ENCODE measurements at regions not wholly inside any gene's neighbourhood (a gene's known extent, or its start where the extent isn't known, plus 50 kb on each side); places are given as distances from the start of the nearest gene placed in this dataset.
"Not testable (repeated sequence)": the region's sequence is repeated elsewhere in the genome, so short reads cannot be mapped to it uniquely, and the experiment has no call there.

DNA sequence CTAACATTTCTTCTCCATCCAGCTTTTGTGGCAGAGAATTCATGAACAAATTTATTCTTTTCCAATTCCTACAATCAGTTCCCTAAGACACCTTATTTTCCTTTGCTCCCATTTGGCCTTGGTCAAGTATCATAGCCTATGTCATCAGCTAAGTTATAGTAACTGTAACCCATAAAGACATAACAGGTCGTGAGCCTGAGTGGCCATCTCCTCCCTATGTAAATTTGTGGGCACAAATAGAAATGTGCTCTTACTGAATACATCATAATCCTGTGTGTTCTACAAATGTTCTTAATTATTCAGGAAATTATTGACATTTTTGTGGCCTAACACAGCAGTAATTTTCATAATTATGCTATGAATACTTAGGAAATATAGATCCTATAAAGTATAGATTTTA, 108.9 kb upstream of the ZNF717 start:
- ATAC-seq (no peak), DNase-seq (no peak)
- Histone ChIP-seq H3K27me3 (no peaks in the 10 kb centered on the region), H3K9me3 (no peaks in the 10 kb centered on the region), H3K36me3 (no peaks in the 10 kb centered on the region), H3K4me1 (no peaks in the 10 kb centered on the region), H3K4me3 (no peak overlapping the region), H3K27ac (no peak overlapping the region)
- in situ Hi-C loops (cut with MboI; ENCODE audit: low sequenced_read_pairs in 4 of 4) = no loop called here
- TF ChIP-seq, protein P1, sequence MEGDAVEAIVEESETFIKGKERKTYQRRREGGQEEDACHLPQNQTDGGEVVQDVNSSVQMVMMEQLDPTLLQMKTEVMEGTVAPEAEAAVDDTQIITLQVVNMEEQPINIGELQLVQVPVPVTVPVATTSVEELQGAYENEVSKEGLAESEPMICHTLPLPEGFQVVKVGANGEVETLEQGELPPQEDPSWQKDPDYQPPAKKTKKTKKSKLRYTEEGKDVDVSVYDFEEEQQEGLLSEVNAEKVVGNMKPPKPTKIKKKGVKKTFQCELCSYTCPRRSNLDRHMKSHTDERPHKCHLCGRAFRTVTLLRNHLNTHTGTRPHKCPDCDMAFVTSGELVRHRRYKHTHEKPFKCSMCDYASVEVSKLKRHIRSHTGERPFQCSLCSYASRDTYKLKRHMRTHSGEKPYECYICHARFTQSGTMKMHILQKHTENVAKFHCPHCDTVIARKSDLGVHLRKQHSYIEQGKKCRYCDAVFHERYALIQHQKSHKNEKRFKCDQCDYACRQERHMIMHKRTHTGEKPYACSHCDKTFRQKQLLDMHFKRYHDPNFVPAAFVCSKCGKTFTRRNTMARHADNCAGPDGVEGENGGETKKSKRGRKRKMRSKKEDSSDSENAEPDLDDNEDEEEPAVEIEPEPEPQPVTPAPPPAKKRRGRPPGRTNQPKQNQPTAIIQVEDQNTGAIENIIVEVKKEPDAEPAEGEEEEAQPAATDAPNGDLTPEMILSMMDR (IDR thresholded peaks at IDR 0.05 in 4 of 5, conservative IDR thresholded peaks at IDR 0.05 in 1 of 5) = no peak
- no peak for TF ChIP-seq POLR2A (IDR thresholded peaks at IDR 0.05)
- intact Hi-C loops (cut with DNase I; ENCODE audit: low total_unique reads) = no loop called here

DNA sequence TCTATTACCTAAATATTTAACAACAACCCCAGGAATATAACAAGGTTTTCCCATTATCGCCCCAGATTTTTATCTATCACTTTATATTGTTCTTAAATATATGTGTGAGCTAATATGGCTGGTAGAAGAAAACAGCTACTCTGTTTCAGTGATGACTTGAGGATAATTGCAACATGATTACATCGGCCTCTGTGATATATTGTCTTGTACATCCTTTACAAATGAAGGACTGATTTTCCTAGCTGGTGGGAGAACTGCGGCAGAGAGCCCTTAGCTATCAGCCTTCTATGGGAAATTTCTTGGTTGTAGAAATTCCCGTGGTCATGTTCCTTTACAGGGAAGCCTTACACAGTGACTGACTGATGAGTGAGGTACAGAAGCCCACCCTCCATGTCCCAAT, 110.9 kb upstream of the ZNF717 start:
- intact Hi-C loops (cut with DNase I; ENCODE audit: low total_unique reads) = no loop called here
- no peak overlapping the region for H3K4me3 ChIP-seq
- TF ChIP-seq, protein P1 (IDR thresholded peaks at IDR 0.05 in 4 of 5, conservative IDR thresholded peaks at IDR 0.05 in 1 of 5) = no peak
- no peak for TF ChIP-seq POLR2A (IDR thresholded peaks at IDR 0.05)
- H3K27ac ChIP-seq = no peak overlapping the region
- ATAC-seq = no peak
- H3K9me3 ChIP-seq = no peaks in the 10 kb centered on the region
- H3K4me1 ChIP-seq = no peaks in the 10 kb centered on the region
- DNase-seq = no peak
- no peaks in the 10 kb centered on the region for H3K36me3 ChIP-seq
- no peaks in the 10 kb centered on the region for H3K27me3 ChIP-seq
- in situ Hi-C loops (cut with MboI; ENCODE audit: low sequenced_read_pairs in 4 of 4) = no loop called here

- H3K4me3 ChIP-seq, H3K4me1 ChIP-seq, ATAC-seq: not testable (repeated sequence)
These were observed 116.1 kb upstream of the ZNF717 start for GRCh38 chr3:75901446-75901845.

DNA sequence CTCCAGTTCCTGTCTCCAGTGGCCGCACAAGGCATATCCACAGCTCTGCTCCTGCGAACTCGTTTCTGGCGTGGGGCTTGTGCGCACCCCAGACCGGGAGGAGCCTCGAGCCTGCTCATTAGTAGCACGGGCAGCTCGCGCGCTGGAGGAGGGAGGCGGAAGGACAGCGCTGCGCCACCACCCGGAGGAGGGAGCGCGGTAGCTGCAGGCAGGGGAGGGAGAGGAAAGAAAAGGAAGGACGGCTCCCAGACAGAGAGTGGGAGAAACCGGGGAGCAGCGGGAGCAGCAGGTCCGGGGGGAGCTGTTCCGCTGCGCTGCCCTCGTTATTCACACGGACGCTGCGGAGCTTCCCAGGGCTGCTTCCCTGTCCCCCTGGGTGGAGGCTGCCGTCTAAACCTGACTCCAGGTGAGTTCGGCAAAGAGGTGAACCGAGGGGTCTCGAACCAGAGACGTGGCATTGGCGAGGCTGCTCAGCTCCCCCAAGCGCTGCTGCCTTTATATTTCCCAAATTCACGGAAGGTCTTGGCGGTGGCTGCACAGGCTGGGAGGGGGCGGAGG, 121.3 kb upstream of the ZNF717 start:
- in situ Hi-C loops (cut with MboI; ENCODE audit: low sequenced_read_pairs in 4 of 4) = no loop called here
- Histone ChIP-seq H3K27me3 (peaks cover 0 to 6% (median 0%) of the 10 kb centered on the region in 3 donors), H3K27ac (no peak overlapping the region), H3K9me3 (no peaks in the 10 kb centered on the region), H3K4me1 (no peaks in the 10 kb centered on the region), H3K36me3 (no peaks in the 10 kb centered on the region), H3K4me3 (no peak overlapping the region)
- no peak for DNase-seq
- TF ChIP-seq, protein P1 (IDR thresholded peaks at IDR 0.05 in 4 of 5, conservative IDR thresholded peaks at IDR 0.05 in 1 of 5) = no peak
- no peak for TF ChIP-seq POLR2A (IDR thresholded peaks at IDR 0.05)
- intact Hi-C loops (cut with DNase I; ENCODE audit: low total_unique reads) = no loop called here
- ATAC-seq = no peak

More at GRCh38 chr3:75901446-75901845, 116.1 kb upstream of the ZNF717 start:
- H3K36me3 ChIP-seq; H3K27ac ChIP-seq; in situ Hi-C loops (cut with MboI; ENCODE audit: low sequenced_read_pairs in 4 of 4); H3K9me3 ChIP-seq; intact Hi-C loops (cut with DNase I; ENCODE audit: low total_unique reads); H3K27me3 ChIP-seq; DNase-seq: not testable (repeated sequence)

GRCh38 chr3:75913800-75914350, 128.5 kb upstream of the ZNF717 start:
- Histone ChIP-seq H3K27ac (no peak overlapping the region), H3K27me3 (no peaks in the 10 kb centered on the region), H3K4me3 (no peak overlapping the region), H3K9me3 (no peaks in the 10 kb centered on the region), H3K4me1 (no peaks in the 10 kb centered on the region), H3K36me3 (no peaks in the 10 kb centered on the region)
- TF ChIP-seq POLR2A (IDR thresholded peaks at IDR 0.05) = no peak
- TF ChIP-seq, protein P1 (IDR thresholded peaks at IDR 0.05 in 4 of 5, conservative IDR thresholded peaks at IDR 0.05 in 1 of 5) = no peak
- DNase-seq (no peak), ATAC-seq (no peak)
- intact Hi-C loops (cut with DNase I; ENCODE audit: low total_unique reads) = no loop called here
- in situ Hi-C loops (cut with MboI; ENCODE audit: low sequenced_read_pairs in 4 of 4) = no loop called here

GRCh38 chr3:75914741-75915140, 129.4 kb upstream of the ZNF717 start:
- H3K27me3 ChIP-seq; H3K36me3 ChIP-seq; intact Hi-C loops (cut with DNase I; ENCODE audit: low total_unique reads); H3K27ac ChIP-seq; H3K4me3 ChIP-seq; in situ Hi-C loops (cut with MboI; ENCODE audit: low sequenced_read_pairs in 4 of 4); H3K9me3 ChIP-seq; DNase-seq; H3K4me1 ChIP-seq; ATAC-seq: not testable (repeated sequence)
